PFSK-1 (cell line): ENCODE measurements at regions not wholly inside any gene's neighbourhood (a gene's known extent, or its start where the extent isn't known, plus 50 kb on each side); places are given as distances from the start of the nearest gene placed in this dataset.

Experiments used
- FOXP2 ChIP-seq: optimal IDR thresholded peaks from 2 replicates; pipeline ENCODE3; 2011; ENCODE audit warnings: borderline replicate concordance, control low read depth, inconsistent platforms; ENCODE audit not compliant: insufficient read depth; ENCODE audit errors: extremely low read length, extremely low read depth
- POLR2AphosphoS5 ChIP-seq: IDR thresholded peaks from 2 replicates; pipeline ENCODE4 v1.6.1; 2012; ENCODE audit warnings: low read depth, mild to moderate bottlenecking, control low read depth, low read length, moderate library complexity
- REST ChIP-seq, 2 experiments: IDR thresholded peaks; 2 replicates each; pipeline versions ENCODE4 v1.6.1 to v1.8.0; 2011 to 2012; ENCODE audit warnings: low read depth in 2 of 2, low read length in 2 of 2, control low read depth in 1 of 2, inconsistent platforms in 1 of 2, mild to moderate bottlenecking in 1 of 2, moderate library complexity in 1 of 2; ENCODE audit not compliant: insufficient read depth in 1 of 2
- SIN3A ChIP-seq: IDR thresholded peaks from 2 replicates; pipeline ENCODE4 v1.6.1; 2012; ENCODE audit warnings: mild to moderate bottlenecking, low read length, moderate library complexity, borderline replicate concordance; ENCODE audit not compliant: insufficient read depth
- TAF1 ChIP-seq: IDR thresholded peaks from 2 replicates; pipeline ENCODE4 v1.6.1; 2012; ENCODE audit warnings: low read length, control low read depth, borderline replicate concordance; ENCODE audit not compliant: insufficient read depth

- TF ChIP-seq FOXP2 (no peak), TAF1 (no peak), SIN3A (no peak), REST (IDR thresholded peaks at IDR 0.05; ENCODE audit: insufficient read depth in 1 of 2, low read depth in 2 of 2, low read length in 2 of 2) (no peak), POLR2AphosphoS5 (no peak)
Measured at GRCh38 chr5:74113196-74113540, 487.2 kb downstream of the ARHGEF28 start.

- TF ChIP-seq SIN3A = no peak
- TF ChIP-seq FOXP2 = no peak
- TF ChIP-seq REST (IDR thresholded peaks at IDR 0.05; ENCODE audit: insufficient read depth in 1 of 2, low read depth in 2 of 2, low read length in 2 of 2) = no peak
- TF ChIP-seq TAF1 = no peak
- TF ChIP-seq POLR2AphosphoS5 = no peak
Measured at GRCh38 chr5:74112372-74113195, 486.6 kb downstream of the ARHGEF28 start.

- TF ChIP-seq SIN3A = no peak
- TF ChIP-seq POLR2AphosphoS5 = no peak
- no peak for TF ChIP-seq REST (IDR thresholded peaks at IDR 0.05; ENCODE audit: insufficient read depth in 1 of 2, low read depth in 2 of 2, low read length in 2 of 2)
- TF ChIP-seq FOXP2 = no peak
- TF ChIP-seq TAF1 = no peak
Measured at GRCh38 chr5:74111764-74112163, 485.8 kb downstream of the ARHGEF28 start.

- TF ChIP-seq POLR2AphosphoS5 (no peak), SIN3A (no peak), REST (IDR thresholded peaks at IDR 0.05; ENCODE audit: insufficient read depth in 1 of 2, low read depth in 2 of 2, low read length in 2 of 2) (no peak), TAF1 (no peak), FOXP2 (no peak)
Measured at GRCh38 chr5:74109344-74109743, 483.3 kb downstream of the ARHGEF28 start.
